ENCODE measurements at regions not wholly inside any gene's neighbourhood (a gene's known extent, or its start where the extent isn't known, plus 50 kb on each side); places are given as distances from the start of the nearest gene placed in this dataset.
"Not testable (repeated sequence)": the region's sequence is repeated elsewhere in the genome, so short reads cannot be mapped to it uniquely, and the experiment has no call there.

- not testable (repeated sequence) for TF ChIP-seq YY1 (IDR thresholded peaks at IDR 0.05; ENCODE audit: insufficient read depth, insufficient read length); ZNF274 (IDR thresholded peaks at IDR 0.05; ENCODE audit: low read depth, low read length)
Measured at GRCh38 chr14:21846902-21847301, 173.3 kb upstream of the OR4E1 start.

Data from NT2/D1 (cell line).